ENCODE measurements at regions not wholly inside any gene's neighbourhood (a gene's known extent, or its start where the extent isn't known, plus 50 kb on each side); places are given as distances from the start of the nearest gene placed in this dataset.

- H3K23me2 ChIP-seq (ENCODE audit: low read depth, low read length), result no peaks in the 10 kb centered on the region
- no peak overlapping the region for H2BK20ac ChIP-seq (ENCODE audit: low read length)
- ChIA-PET CTCF (ENCODE audit: partially characterized antibody) (interaction anchor here (0.7 kb wide), 1 partner anchor 492 kb away, joined by 3 read pairs; no protein-coding TSS in a partner anchor), POLR2A (ENCODE audit: partially characterized antibody) (no interaction called here)
- 88 to 100% methylated on average over 1 to 3 of the region's 3 CpGs for WGBS, 2 experiments (ENCODE audit: extremely low coverage in 1 of 2, insufficient coverage in 1 of 2, insufficient read length in 1 of 2, insufficient replicate concordance in 2 of 2, low coverage in 1 of 2, low lambda C conversion rate in 2 of 2, missing lambda C conversion rate in 1 of 2)
- no peak overlapping the region for H3K4ac ChIP-seq (replicated peaks; ENCODE audit: insufficient read length, low read depth, low read length)
- H2BK12ac ChIP-seq (ENCODE audit: low read depth, low read length), result no peak overlapping the region
- DNase-seq (ENCODE audit: low read depth in 1 of 2, low spot score in 2 of 2) (no peak), FAIRE-seq (no peak)
- no peaks in the 10 kb centered on the region for H4K20me1 ChIP-seq (replicated peaks in 1 of 2; ENCODE audit: control insufficient read depth in 1 of 2, insufficient read depth in 2 of 2, low read length in 2 of 2)
- no peaks in the 10 kb centered on the region for H3K79me1 ChIP-seq (ENCODE audit: low read depth, low read length)
- H3K9me3 ChIP-seq (ENCODE audit: insufficient read depth in 2 of 2, low read depth in 1 of 2, low read length in 1 of 2), result no peaks in the 10 kb centered on the region
- no peak overlapping the region for H4K91ac ChIP-seq (replicated peaks; ENCODE audit: insufficient read length, low read length)
- no peak for TF ChIP-seq HDAC2 (IDR thresholded peaks at IDR 0.05; ENCODE audit: borderline replicate concordance in 1 of 2, low read depth in 2 of 2, low read length in 2 of 2)
- TF ChIP-seq HDAC6 (IDR thresholded peaks at IDR 0.05; ENCODE audit: low read depth, low read length), result no peak
- TF ChIP-seq GTF2F1 (IDR thresholded peaks at IDR 0.05; ENCODE audit: borderline replicate concordance, low read depth, low read length), result no peak
- no peak for TF ChIP-seq TAF7 (optimal IDR thresholded peaks at IDR 0.05; ENCODE audit: borderline replicate concordance, low read depth, low read length)
- TF ChIP-seq PHF8 (conservative IDR thresholded peaks at IDR 0.05; ENCODE audit: low read depth, low read length), result no peak
- TF ChIP-seq KDM5A (IDR thresholded peaks at IDR 0.05; ENCODE audit: low read length), result no peak
- no peak for TF ChIP-seq JUND (IDR thresholded peaks at IDR 0.05; ENCODE audit: low read length)
- no peak for TF ChIP-seq POU5F1 (IDR thresholded peaks at IDR 0.05; ENCODE audit: low read depth, low read length)
- TF ChIP-seq BRCA1 (IDR thresholded peaks at IDR 0.05; ENCODE audit: low read depth, low read length), result no peak
- TF ChIP-seq E2F6 (IDR thresholded peaks at IDR 0.05), result no peak
- no peak overlapping the region for H3K23ac ChIP-seq (ENCODE audit: insufficient read length)
- no peak overlapping the region for H3K14ac ChIP-seq (ENCODE audit: insufficient read length)
- H3K4me3 ChIP-seq (ENCODE audit: extremely low read depth in 1 of 4, insufficient read depth in 2 of 4, low read depth in 3 of 4, low read length in 4 of 4), result no peak overlapping the region
- H2BK5ac ChIP-seq (ENCODE audit: low read depth, low read length), result no peak overlapping the region
- no peak overlapping the region for H3K56ac ChIP-seq (replicated peaks; ENCODE audit: insufficient read length, low read depth, low read length)
- H3K27me3 ChIP-seq (replicated peaks in 1 of 4; ENCODE audit: control insufficient read depth in 3 of 4, extremely low read depth in 1 of 4, insufficient read depth in 3 of 4, low read length in 3 of 4), result no peaks in the 10 kb centered on the region
- H2BK15ac ChIP-seq (ENCODE audit: low read length), result no peak overlapping the region
- H2AFZ ChIP-seq (ENCODE audit: low read length), result no peak overlapping the region
- no peak overlapping the region for H4K8ac ChIP-seq (ENCODE audit: extremely low read depth, insufficient read depth, low read length)
- H3K36me3 ChIP-seq (ENCODE audit: control insufficient read depth in 2 of 4, insufficient read depth in 4 of 4, low read length in 3 of 4), result no peaks in the 10 kb centered on the region
- H3K27ac ChIP-seq (ENCODE audit: low read depth, low read length), result no peak overlapping the region
- H3K4me2 ChIP-seq (ENCODE audit: insufficient read depth in 1 of 2, low read depth in 2 of 2, low read length in 2 of 2), result no peak overlapping the region
- H3K9ac ChIP-seq (replicated peaks in 1 of 4; ENCODE audit: extremely low read depth in 1 of 4, low read depth in 3 of 4, low read length in 3 of 4), result no peak overlapping the region
- no peaks in the 10 kb centered on the region for H3K79me2 ChIP-seq (ENCODE audit: control insufficient read depth in 1 of 2, insufficient read depth in 2 of 2, low read length in 2 of 2)
- no peaks in the 10 kb centered on the region for H3K4me1 ChIP-seq (replicated peaks in 1 of 4; ENCODE audit: control insufficient read depth in 3 of 4, insufficient read depth in 4 of 4, low read length in 3 of 4)
- no peak overlapping the region for H2BK120ac ChIP-seq (replicated peaks; ENCODE audit: low read depth, low read length)
- H4K5ac ChIP-seq (ENCODE audit: insufficient read length, low read depth, low read length), result no peak overlapping the region
- no peak overlapping the region for H2AK5ac ChIP-seq (ENCODE audit: low read depth, low read length)
- no peak overlapping the region for H3K18ac ChIP-seq (ENCODE audit: extremely low read depth, low read length)
These were observed 148.7 kb downstream of the KCNJ2 start for GRCh38 chr17:70318051-70318450.
